ENCODE measurements at regions not wholly inside any gene's neighbourhood (a gene's known extent, or its start where the extent isn't known, plus 50 kb on each side); places are given as distances from the start of the nearest gene placed in this dataset.

- peaks cover 0 to 6% (median 2%) of the 10 kb centered on the region in 7 donors for H3K9me3 Mint-ChIP-seq
- intact Hi-C loops (cut with micrococcal nuclease): no loop called here
These were observed 1216.2 kb downstream of the ROBO2 start for GRCh38 chr3:78256123-78256522.

DNA sequence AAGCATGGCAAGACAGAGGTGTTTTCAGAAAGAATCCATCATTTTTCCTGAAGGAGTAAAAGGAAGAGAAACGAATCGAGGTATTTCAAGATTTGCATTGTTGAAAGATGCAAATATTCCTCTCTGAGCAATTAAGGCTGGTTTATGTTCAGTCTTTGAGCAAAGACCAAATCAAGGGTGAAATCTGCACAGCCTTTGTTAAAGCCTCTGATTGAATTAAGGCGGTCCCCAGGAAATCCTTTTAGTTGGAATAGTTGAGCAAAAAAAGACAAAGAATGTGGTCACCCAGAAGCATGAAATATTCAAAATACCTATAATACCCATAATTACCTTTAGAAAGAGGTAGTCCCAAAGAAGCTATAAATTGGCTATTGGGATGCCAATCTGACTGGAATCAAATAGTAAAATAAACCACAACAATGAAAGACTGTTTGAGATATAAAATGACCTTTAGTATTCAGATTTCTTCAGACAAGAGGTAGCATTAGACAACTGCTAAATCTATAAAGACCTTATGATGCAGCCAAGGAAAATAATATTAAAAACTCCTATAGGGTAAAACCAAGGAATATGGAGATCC lies 1218.1 kb downstream of the ROBO2 start:
- Histone ChIP-seq H3K36me3 (replicated peaks in 1 of 2; ENCODE audit: control insufficient read depth in 1 of 2, insufficient read depth in 2 of 2, low read length in 2 of 2) (no peaks in the 10 kb centered on the region), H4K20me1 (ENCODE audit: insufficient read depth, low read length) (no peaks in the 10 kb centered on the region), H3K4me3 (replicated peaks in 1 of 3; ENCODE audit: low read depth in 2 of 3, low read length in 3 of 3) (no peak overlapping the region), H3K27ac (ENCODE audit: low read depth in 1 of 2, low read length in 2 of 2) (no peak overlapping the region), H3K27me3 (ENCODE audit: control insufficient read depth in 2 of 2, insufficient read depth in 2 of 2, low read length in 2 of 2) (no peaks in the 10 kb centered on the region), H3K4me2 (replicated peaks; ENCODE audit: extremely low read depth, low read length, poor library complexity, severe bottlenecking) (no peak overlapping the region), H2AFZ (ENCODE audit: insufficient read depth, low read depth, low read length, poor library complexity, severe bottlenecking) (no peak overlapping the region), H3K4me1 (ENCODE audit: control insufficient read depth in 1 of 2, insufficient read depth in 2 of 2, low read length in 2 of 2) (no peaks in the 10 kb centered on the region), H3K9me3 (replicated peaks in 1 of 2; ENCODE audit: control insufficient read depth in 1 of 2, insufficient read depth in 1 of 2, low read length in 2 of 2) (no peaks in the 10 kb centered on the region), H3K9ac (ENCODE audit: insufficient read depth, low read length, poor library complexity, severe bottlenecking) (no peak overlapping the region), H3K79me2 (ENCODE audit: insufficient read depth, low read length) (no peaks in the 10 kb centered on the region)
- TF ChIP-seq, protein P1, sequence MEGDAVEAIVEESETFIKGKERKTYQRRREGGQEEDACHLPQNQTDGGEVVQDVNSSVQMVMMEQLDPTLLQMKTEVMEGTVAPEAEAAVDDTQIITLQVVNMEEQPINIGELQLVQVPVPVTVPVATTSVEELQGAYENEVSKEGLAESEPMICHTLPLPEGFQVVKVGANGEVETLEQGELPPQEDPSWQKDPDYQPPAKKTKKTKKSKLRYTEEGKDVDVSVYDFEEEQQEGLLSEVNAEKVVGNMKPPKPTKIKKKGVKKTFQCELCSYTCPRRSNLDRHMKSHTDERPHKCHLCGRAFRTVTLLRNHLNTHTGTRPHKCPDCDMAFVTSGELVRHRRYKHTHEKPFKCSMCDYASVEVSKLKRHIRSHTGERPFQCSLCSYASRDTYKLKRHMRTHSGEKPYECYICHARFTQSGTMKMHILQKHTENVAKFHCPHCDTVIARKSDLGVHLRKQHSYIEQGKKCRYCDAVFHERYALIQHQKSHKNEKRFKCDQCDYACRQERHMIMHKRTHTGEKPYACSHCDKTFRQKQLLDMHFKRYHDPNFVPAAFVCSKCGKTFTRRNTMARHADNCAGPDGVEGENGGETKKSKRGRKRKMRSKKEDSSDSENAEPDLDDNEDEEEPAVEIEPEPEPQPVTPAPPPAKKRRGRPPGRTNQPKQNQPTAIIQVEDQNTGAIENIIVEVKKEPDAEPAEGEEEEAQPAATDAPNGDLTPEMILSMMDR (IDR thresholded peaks at IDR 0.05): no peak
- no peaks in the 10 kb centered on the region for H3K4me1 Mint-ChIP-seq
- H3K27me3 Mint-ChIP-seq (ENCODE audit: low read depth in 3 of 3): peaks cover 0 to 7% (median 2%) of the 10 kb centered on the region in 3 donors
- no peak overlapping the region for H3K27ac Mint-ChIP-seq
- no peak overlapping the region for H3K4me3 Mint-ChIP-seq
- H3K9me3 Mint-ChIP-seq: peaks cover 0 to 5% (median 1%) of the 10 kb centered on the region in 7 donors
- DNase-seq: no peak
- no peaks in the 10 kb centered on the region for H3K36me3 Mint-ChIP-seq
- intact Hi-C loops (cut with micrococcal nuclease): no loop called here
- WGBS (ENCODE audit: insufficient coverage): 100% methylated on average over 1 of the region's 3 CpGs

More at GRCh38 chr3:78256123-78256522, 1216.2 kb downstream of the ROBO2 start:
- Histone ChIP-seq H3K9me3 (replicated peaks in 1 of 2; ENCODE audit: control insufficient read depth in 1 of 2, insufficient read depth in 1 of 2, low read length in 2 of 2) (no peaks in the 10 kb centered on the region), H3K4me3 (replicated peaks in 1 of 3; ENCODE audit: low read depth in 2 of 3, low read length in 3 of 3) (no peak overlapping the region), H3K27me3 (ENCODE audit: control insufficient read depth in 2 of 2, insufficient read depth in 2 of 2, low read length in 2 of 2) (no peaks in the 10 kb centered on the region), H3K79me2 (ENCODE audit: insufficient read depth, low read length) (no peaks in the 10 kb centered on the region), H3K36me3 (replicated peaks in 1 of 2; ENCODE audit: control insufficient read depth in 1 of 2, insufficient read depth in 2 of 2, low read length in 2 of 2) (no peaks in the 10 kb centered on the region), H3K4me1 (ENCODE audit: control insufficient read depth in 1 of 2, insufficient read depth in 2 of 2, low read length in 2 of 2) (no peaks in the 10 kb centered on the region), H3K27ac (ENCODE audit: low read depth in 1 of 2, low read length in 2 of 2) (no peak overlapping the region), H3K4me2 (replicated peaks; ENCODE audit: extremely low read depth, low read length, poor library complexity, severe bottlenecking) (no peak overlapping the region), H2AFZ (ENCODE audit: insufficient read depth, low read depth, low read length, poor library complexity, severe bottlenecking) (no peak overlapping the region), H3K9ac (ENCODE audit: insufficient read depth, low read length, poor library complexity, severe bottlenecking) (no peak overlapping the region), H4K20me1 (ENCODE audit: insufficient read depth, low read length) (no peaks in the 10 kb centered on the region)
- Mint-ChIP-seq H3K4me1 (no peaks in the 10 kb centered on the region), H3K27me3 (ENCODE audit: low read depth in 3 of 3) (peaks cover 0 to 3% (median 2%) of the 10 kb centered on the region in 3 donors), H3K27ac (no peak overlapping the region), H3K4me3 (no peak overlapping the region), H3K36me3 (no peaks in the 10 kb centered on the region)
- no peak for DNase-seq
- TF ChIP-seq, protein P1 (IDR thresholded peaks at IDR 0.05): no peak
- no CpG with 5 or more reads among the region's 1 CpG for WGBS (ENCODE audit: insufficient coverage)

All from CD14-positive monocyte (primary cell).